SU-DHL-6 (cell line): ENCODE measurements at regions not wholly inside any gene's neighbourhood (a gene's known extent, or its start where the extent isn't known, plus 50 kb on each side); places are given as distances from the start of the nearest gene placed in this dataset.

Experiments
- CTCF ChIP-seq: fragments of 200-600 bp; sonication (generic); IDR thresholded peaks from one replicate; pipeline ENCODE4 v1.5.1; 2017; ENCODE audit warnings: antibody characterized with exemption, mild to moderate bottlenecking, low read length, moderate library complexity; ENCODE audit not compliant: insufficient read depth, poor library complexity, severe bottlenecking
- EZH2phosphoT487 ChIP-seq: fragments of 200-600 bp; sonication (generic), shearing (Covaris generic); conservative IDR thresholded peaks from 2 replicates; pipeline ENCODE4 v1.6.1; 2018; ENCODE audit warnings: mild to moderate bottlenecking, antibody characterized with exemption, low read length, moderate library complexity, mixed read lengths

- TF ChIP-seq CTCF, result no peak
- TF ChIP-seq EZH2phosphoT487, result no peak
Observed at GRCh38 chr9:28782630-28783029, 1209.3 kb upstream of the C9orf72 start.
